ENCODE measurements at regions not wholly inside any gene's neighbourhood (a gene's known extent, or its start where the extent isn't known, plus 50 kb on each side); places are given as distances from the start of the nearest gene placed in this dataset.

DNA sequence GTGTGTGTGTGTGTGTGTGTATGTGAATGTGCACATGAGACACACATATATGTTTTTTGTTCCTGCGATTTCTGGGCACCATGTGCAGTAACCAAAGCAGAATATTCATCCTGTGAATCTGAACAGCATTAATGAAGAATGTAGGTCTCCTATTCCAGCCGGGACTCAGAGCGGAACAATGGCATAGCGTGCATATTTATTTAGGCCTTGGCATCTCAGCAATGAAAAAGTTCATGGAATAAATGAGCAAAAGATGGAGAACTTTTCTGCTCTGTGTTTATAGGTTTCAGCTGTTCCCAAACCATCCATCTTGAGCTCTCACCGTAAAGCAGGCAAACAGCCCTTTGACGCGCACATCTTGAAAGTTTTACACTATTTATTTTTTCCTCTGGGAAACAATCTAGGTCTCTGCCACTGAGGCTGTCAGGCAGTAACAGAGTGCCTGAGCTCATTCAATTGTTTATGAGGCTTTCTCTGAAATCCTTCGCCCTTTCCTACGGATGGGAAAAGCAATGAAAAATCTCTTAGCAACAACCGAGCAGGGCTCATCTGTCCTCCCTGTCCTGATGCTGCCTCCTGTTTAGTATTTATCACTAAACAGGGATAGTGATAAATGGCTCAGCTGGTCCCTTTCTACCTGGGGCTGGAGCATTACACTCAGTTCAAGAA, 65.9 kb upstream of the KCNK12 start:
- H3K4me3 Mint-ChIP-seq (ENCODE audit: low read depth, unreplicated experiment), result no peak overlapping the region
- intact Hi-C loops (cut with micrococcal nuclease; ENCODE audit: unreplicated experiment), result no loop called here
- no peak overlapping the region for H3K27ac Mint-ChIP-seq (ENCODE audit: unreplicated experiment)
- peaks cover 19% of the 10 kb centered on the region for H3K27me3 Mint-ChIP-seq (ENCODE audit: unreplicated experiment)
- no peak for DNase-seq
- peaks cover 22% of the 10 kb centered on the region for H3K4me1 Mint-ChIP-seq (ENCODE audit: low read depth, unreplicated experiment)
- H3K36me3 Mint-ChIP-seq (ENCODE audit: insufficient read depth, unreplicated experiment), result no peaks in the 10 kb centered on the region
- BruUV-seq (replicated peaks), result no TSS peak
- CTCF ChIA-PET, result interaction anchor here (0.6 kb wide), 1 partner anchor 59 kb away, joined by 5 read pairs; no protein-coding TSS in a partner anchor
- H3K9me3 Mint-ChIP-seq (ENCODE audit: low read depth, unreplicated experiment), result no peaks in the 10 kb centered on the region
- TF ChIP-seq, protein P1, sequence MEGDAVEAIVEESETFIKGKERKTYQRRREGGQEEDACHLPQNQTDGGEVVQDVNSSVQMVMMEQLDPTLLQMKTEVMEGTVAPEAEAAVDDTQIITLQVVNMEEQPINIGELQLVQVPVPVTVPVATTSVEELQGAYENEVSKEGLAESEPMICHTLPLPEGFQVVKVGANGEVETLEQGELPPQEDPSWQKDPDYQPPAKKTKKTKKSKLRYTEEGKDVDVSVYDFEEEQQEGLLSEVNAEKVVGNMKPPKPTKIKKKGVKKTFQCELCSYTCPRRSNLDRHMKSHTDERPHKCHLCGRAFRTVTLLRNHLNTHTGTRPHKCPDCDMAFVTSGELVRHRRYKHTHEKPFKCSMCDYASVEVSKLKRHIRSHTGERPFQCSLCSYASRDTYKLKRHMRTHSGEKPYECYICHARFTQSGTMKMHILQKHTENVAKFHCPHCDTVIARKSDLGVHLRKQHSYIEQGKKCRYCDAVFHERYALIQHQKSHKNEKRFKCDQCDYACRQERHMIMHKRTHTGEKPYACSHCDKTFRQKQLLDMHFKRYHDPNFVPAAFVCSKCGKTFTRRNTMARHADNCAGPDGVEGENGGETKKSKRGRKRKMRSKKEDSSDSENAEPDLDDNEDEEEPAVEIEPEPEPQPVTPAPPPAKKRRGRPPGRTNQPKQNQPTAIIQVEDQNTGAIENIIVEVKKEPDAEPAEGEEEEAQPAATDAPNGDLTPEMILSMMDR (IDR thresholded peaks at IDR 0.05; ENCODE audit: unreplicated experiment), result no peak

DNA sequence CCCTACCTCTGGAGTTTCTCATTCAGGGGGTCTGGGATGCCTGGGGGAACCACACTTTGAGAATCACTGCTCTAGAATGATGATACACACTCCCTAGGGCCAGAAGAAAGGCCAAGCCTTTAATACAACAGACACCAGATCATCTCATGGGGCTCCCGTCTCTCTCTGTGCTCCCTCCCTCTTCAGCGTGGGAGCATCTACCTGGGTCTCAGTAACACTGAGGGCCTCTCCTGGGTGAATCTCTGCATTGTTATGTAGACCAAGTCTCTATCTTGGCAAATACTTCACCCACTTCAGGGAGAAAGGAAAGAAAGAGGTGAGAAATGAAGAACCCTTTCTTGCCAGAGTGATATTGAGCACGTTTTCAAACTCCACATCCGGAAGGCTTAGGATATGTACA, 65.4 kb upstream of the KCNK12 start:
- H3K27ac Mint-ChIP-seq (ENCODE audit: unreplicated experiment), result no peak overlapping the region
- DNase-seq, result no peak
- intact Hi-C loops (cut with micrococcal nuclease; ENCODE audit: unreplicated experiment), result no loop called here
- H3K9me3 Mint-ChIP-seq (ENCODE audit: low read depth, unreplicated experiment), result no peaks in the 10 kb centered on the region
- peaks cover 17% of the 10 kb centered on the region for H3K27me3 Mint-ChIP-seq (ENCODE audit: unreplicated experiment)
- no TSS peak for BruUV-seq (replicated peaks)
- no peaks in the 10 kb centered on the region for H3K36me3 Mint-ChIP-seq (ENCODE audit: insufficient read depth, unreplicated experiment)
- peaks cover 22% of the 10 kb centered on the region for H3K4me1 Mint-ChIP-seq (ENCODE audit: low read depth, unreplicated experiment)
- no peak overlapping the region for H3K4me3 Mint-ChIP-seq (ENCODE audit: low read depth, unreplicated experiment)
- TF ChIP-seq, protein P1 (IDR thresholded peaks at IDR 0.05; ENCODE audit: unreplicated experiment), result no peak
- CTCF ChIA-PET, result no interaction called here

DNA sequence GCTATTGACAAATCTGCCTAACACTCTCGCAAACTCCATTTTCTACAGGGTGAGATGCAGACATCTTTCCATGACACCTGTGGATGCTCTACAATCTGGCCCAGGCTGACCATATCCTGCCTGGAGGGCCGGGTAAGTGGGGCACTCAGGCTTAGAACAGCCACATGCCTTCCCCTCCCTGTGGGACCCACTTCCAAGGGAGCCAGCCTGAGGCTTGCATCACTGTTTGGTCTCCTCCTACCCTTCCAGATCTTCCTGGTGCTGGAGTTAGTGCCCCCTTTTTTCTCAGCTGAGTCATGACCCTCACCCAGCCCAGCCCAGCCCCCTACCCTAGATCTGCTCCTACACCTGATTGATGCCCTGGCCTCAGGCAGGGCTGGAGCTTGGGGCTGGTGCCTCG, 62.0 kb upstream of the KCNK12 start:
- CTCF ChIA-PET, result no interaction called here
- H3K4me1 Mint-ChIP-seq (ENCODE audit: low read depth, unreplicated experiment), result peaks cover 23% of the 10 kb centered on the region
- no peak for DNase-seq
- no peaks in the 10 kb centered on the region for H3K36me3 Mint-ChIP-seq (ENCODE audit: insufficient read depth, unreplicated experiment)
- no peak overlapping the region for H3K4me3 Mint-ChIP-seq (ENCODE audit: low read depth, unreplicated experiment)
- H3K27me3 Mint-ChIP-seq (ENCODE audit: unreplicated experiment), result peaks cover 10% of the 10 kb centered on the region
- H3K9me3 Mint-ChIP-seq (ENCODE audit: low read depth, unreplicated experiment), result no peaks in the 10 kb centered on the region
- H3K27ac Mint-ChIP-seq (ENCODE audit: unreplicated experiment), result no peak overlapping the region
- TF ChIP-seq, protein P1 (IDR thresholded peaks at IDR 0.05; ENCODE audit: unreplicated experiment), result no peak
- no TSS peak for BruUV-seq (replicated peaks)
- intact Hi-C loops (cut with micrococcal nuclease; ENCODE audit: unreplicated experiment), result loop anchor here (5.0 kb wide), 1 partner anchor 135 kb away; no protein-coding TSS in a partner anchor

DNA sequence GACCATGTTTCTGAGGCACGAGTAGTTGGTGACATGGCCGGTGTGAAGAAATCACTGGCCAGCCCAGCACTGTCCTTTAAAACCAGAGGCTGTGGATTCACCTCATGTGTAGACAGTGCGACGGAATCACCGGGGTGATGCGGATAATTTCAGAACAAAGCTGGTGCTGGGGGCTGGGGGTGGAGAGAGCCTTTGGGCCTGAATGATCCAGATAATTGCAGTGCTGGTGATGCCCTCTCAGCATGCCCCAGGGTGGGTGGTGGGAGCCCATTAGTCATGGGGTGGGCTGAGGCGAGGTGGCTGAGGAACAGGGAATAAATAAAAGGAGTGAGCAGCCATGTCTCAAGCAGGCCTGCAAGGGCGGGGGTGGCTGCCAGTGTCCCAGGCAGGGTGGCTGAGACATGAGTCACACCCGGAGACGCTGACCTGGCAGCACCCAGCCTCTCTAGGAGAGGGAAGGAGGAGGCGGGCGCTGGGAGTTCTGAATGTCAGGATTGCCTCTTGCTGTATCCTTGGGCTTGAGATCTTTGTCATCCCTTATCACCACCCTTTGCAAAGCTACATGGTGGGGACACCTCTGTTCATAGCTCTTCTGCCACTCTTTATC, 61.1 kb upstream of the KCNK12 start:
- peak overlapping the region; percentile 38 for H3K27ac Mint-ChIP-seq (ENCODE audit: unreplicated experiment)

More for the DNA sequence above, 61.1 kb upstream of the KCNK12 start:
- peaks cover 1% of the 10 kb centered on the region for H3K27me3 Mint-ChIP-seq (ENCODE audit: unreplicated experiment)
- no TSS peak for BruUV-seq (replicated peaks)
- TF ChIP-seq, protein P1 (IDR thresholded peaks at IDR 0.05; ENCODE audit: unreplicated experiment), result no peak
- H3K4me3 Mint-ChIP-seq (ENCODE audit: low read depth, unreplicated experiment), result no peak overlapping the region
- peaks cover 23% of the 10 kb centered on the region for H3K4me1 Mint-ChIP-seq (ENCODE audit: low read depth, unreplicated experiment)
- intact Hi-C loops (cut with micrococcal nuclease; ENCODE audit: unreplicated experiment), result loop anchor here (5.0 kb wide), 1 partner anchor 135 kb away; no protein-coding TSS in a partner anchor
- H3K36me3 Mint-ChIP-seq (ENCODE audit: insufficient read depth, unreplicated experiment), result no peaks in the 10 kb centered on the region
- no peaks in the 10 kb centered on the region for H3K9me3 Mint-ChIP-seq (ENCODE audit: low read depth, unreplicated experiment)
- DNase-seq, result peak; percentile 85
- CTCF ChIA-PET, result interaction anchor here (1.3 kb wide), 1 partner anchor 19 kb away, joined by 3 read pairs; no protein-coding TSS in a partner anchor

Data from Calu3 (cell line).